H1 (cell line): ENCODE measurements at regions not wholly inside any gene's neighbourhood (a gene's known extent, or its start where the extent isn't known, plus 50 kb on each side); places are given as distances from the start of the nearest gene placed in this dataset.

ENCODE experiments used
- BACH1 ChIP-seq: IDR thresholded peaks from 2 replicates; pipeline ENCODE4 v1.6.1; 2012; ENCODE audit warnings: low read length, improper control_type of control experiment
- CBX8 ChIP-seq: fragments of 300-800, 300-1000 bp; sonication (generic); IDR thresholded peaks from 2 replicates; pipeline ENCODE4 v1.7.1; 2016; ENCODE audit warnings: low read depth, low read length, borderline replicate concordance
- EGR1 ChIP-seq: IDR thresholded peaks from 2 replicates; pipeline ENCODE4 v1.6.1; 2011; ENCODE audit warnings: low read depth, low read length, borderline replicate concordance
- NANOG ChIP-seq: IDR thresholded peaks from 2 replicates; pipeline ENCODE4 v1.6.1; 2011; ENCODE audit warnings: low read length, low read depth, mild to moderate bottlenecking, inconsistent platforms; ENCODE audit not compliant: insufficient read depth, poor library complexity, severe bottlenecking
- SIX5 ChIP-seq: IDR thresholded peaks from 2 replicates; pipeline ENCODE4 v1.6.1; 2011; ENCODE audit warnings: mild to moderate bottlenecking, low read depth, low read length
- TAF1 ChIP-seq: IDR thresholded peaks from 2 replicates; pipeline ENCODE4 v1.6.1; 2011; ENCODE audit warnings: mild to moderate bottlenecking, low read depth, low read length

- TF ChIP-seq NANOG (no peak), BACH1 (no peak), CBX8 (no peak), SIX5 (no peak), TAF1 (no peak), EGR1 (no peak)
- TF ChIP-seq, all 59 proteins: peak for 0
Observed at GRCh38 chr4:135735512-135735911, 1533.9 kb upstream of the PABPC4L start (continued).
